ENCODE measurements at regions not wholly inside any gene's neighbourhood (a gene's known extent, or its start where the extent isn't known, plus 50 kb on each side); places are given as distances from the start of the nearest gene placed in this dataset.

DNA sequence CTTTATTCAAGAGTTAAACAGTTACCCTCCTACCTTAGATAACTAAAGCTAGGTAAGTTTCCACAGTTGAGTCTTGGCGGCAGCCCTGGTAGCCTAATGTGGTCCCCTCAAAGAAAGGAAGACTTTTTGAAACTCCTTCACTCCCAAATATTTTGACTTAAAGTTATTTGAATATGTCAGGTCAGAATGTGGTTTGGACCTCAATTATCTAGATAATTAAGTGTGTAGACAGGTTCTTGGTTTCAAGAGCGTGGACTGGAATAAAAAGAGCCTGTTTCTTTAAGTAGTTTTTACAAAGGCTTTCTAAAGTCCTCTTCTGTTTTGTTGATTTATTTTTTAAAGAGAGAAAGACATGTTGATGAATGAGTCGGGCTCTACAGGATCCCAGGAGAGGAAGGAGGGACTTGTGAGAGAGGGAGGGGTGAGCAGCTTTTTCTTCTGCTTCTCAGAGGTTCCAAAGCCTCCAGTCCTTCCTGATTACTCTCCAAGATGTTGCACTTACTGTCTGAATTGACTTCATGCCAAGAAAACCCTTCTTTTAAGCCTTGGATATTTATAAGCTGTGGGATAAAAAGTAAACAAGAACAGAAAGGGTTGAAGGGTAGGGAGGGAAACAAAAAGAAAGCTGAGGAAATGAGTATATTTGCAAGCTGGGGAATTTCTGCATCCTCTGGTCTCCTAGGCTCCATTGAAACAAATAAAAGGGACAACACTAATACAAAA, 457.4 kb downstream of the IGSF11 start:
- 0 out of 2 replicates have a peak, but pooled peaks cover 14% of the 10 kb centered on the region for H3K4me1 ChIP-seq (ENCODE audit: insufficient read depth)
- H2AFZ ChIP-seq, result peak overlapping the region; percentile 66

DNA sequence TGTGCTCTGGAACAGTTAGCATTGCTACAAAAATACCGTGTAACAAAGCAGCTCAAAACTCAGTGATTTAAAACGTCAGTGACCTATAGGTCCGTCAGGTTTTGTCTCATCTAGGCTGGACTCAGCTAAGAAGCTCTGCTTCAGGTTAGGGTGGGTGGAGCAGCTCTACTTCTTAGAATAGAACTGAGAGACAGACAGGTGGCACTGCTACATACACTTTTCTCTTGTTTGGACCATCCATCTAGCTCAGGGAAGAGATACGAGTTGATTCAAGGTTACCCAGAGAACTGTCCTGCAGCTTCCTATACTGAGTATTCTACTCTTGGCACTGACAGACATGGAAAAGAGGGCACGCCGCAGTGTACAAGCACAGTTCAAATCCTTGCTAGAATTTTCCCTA, 456.1 kb downstream of the IGSF11 start:
- no peak for DNase-seq (ENCODE audit: low spot score)
- H3K4me2 ChIP-seq, result no peak overlapping the region
- H3F3A ChIP-seq (replicated peaks; ENCODE audit: low read depth), result no peaks in the 10 kb centered on the region
- H3K4me1 ChIP-seq (ENCODE audit: insufficient read depth), result 0 out of 2 replicates have a peak, but pooled peaks cover 14% of the 10 kb centered on the region
- H3K79me2 ChIP-seq (replicated peaks; ENCODE audit: insufficient read depth), result no peaks in the 10 kb centered on the region
- TF ChIP-seq EZH2phosphoT487 (IDR thresholded peaks at IDR 0.05; ENCODE audit: unreplicated experiment) (no peak), ZNF331 (CRISPR knock-in tag; IDR thresholded peaks at IDR 0.05; ENCODE audit: low read depth) (no peak), CTCF (conservative IDR thresholded peaks at IDR 0.05; ENCODE audit: low read depth in 2 of 2) (no peak), REST (IDR thresholded peaks at IDR 0.05; ENCODE audit: unreplicated experiment) (no peak), JUNB (IDR thresholded peaks at IDR 0.05; ENCODE audit: unreplicated experiment) (no peak), ZNF462 (CRISPR knock-in tag; IDR thresholded peaks at IDR 0.05) (no peak), CREB1 (CRISPR knock-in tag; IDR thresholded peaks at IDR 0.05; ENCODE audit: low read depth) (no peak)
- H3K27me3 Mint-ChIP-seq (ENCODE audit: insufficient read depth, low read depth, poor library complexity), result no peaks in the 10 kb centered on the region
- H3K9me2 ChIP-seq (ENCODE audit: insufficient read depth), result peaks cover 4% of the 10 kb centered on the region
- H3K36me3 ChIP-seq (ENCODE audit: insufficient read depth), result no peaks in the 10 kb centered on the region; the same call in 1 of the 2 replicates
- H3K27ac ChIP-seq (ENCODE audit: low read depth), result no peak overlapping the region
- H3K27me3 ChIP-seq (ENCODE audit: insufficient read depth), result no peaks in the 10 kb centered on the region
- no peak overlapping the region for H3K4me3 Mint-ChIP-seq
- H4K20me1 ChIP-seq (replicated peaks; ENCODE audit: insufficient read depth), result no peaks in the 10 kb centered on the region
- H3K4me3 ChIP-seq, result no peak overlapping the region
- ATAC-seq, result no peak
- H3K27ac Mint-ChIP-seq, result no peak overlapping the region
- no peaks in the 10 kb centered on the region for H3K36me3 Mint-ChIP-seq (ENCODE audit: low read depth)
- no peaks in the 10 kb centered on the region for H3K9me3 Mint-ChIP-seq
- H2AFZ ChIP-seq, result 0 out of 2 replicates have a peak overlapping the region, but pooled peaks have one; percentile 52
- peaks cover 9% of the 10 kb centered on the region; the same call in 2 of the 3 replicates for H3K4me1 Mint-ChIP-seq

More for the DNA sequence above, 457.4 kb downstream of the IGSF11 start:
- no peaks in the 10 kb centered on the region for H3K36me3 Mint-ChIP-seq (ENCODE audit: low read depth)
- Histone ChIP-seq H3K4me2 (no peak overlapping the region; the same call in 1 of the 2 replicates), H3K4me3 (no peak overlapping the region), H4K20me1 (replicated peaks; ENCODE audit: insufficient read depth) (no peaks in the 10 kb centered on the region), H3K9me2 (ENCODE audit: insufficient read depth) (no peaks in the 10 kb centered on the region; the same call in 1 of the 2 replicates), H3F3A (replicated peaks; ENCODE audit: low read depth) (no peaks in the 10 kb centered on the region), H3K27ac (ENCODE audit: low read depth) (no peak overlapping the region), H3K27me3 (ENCODE audit: insufficient read depth) (no peaks in the 10 kb centered on the region), H3K36me3 (ENCODE audit: insufficient read depth) (no peaks in the 10 kb centered on the region), H3K79me2 (replicated peaks; ENCODE audit: insufficient read depth) (no peaks in the 10 kb centered on the region)
- H3K27me3 Mint-ChIP-seq (ENCODE audit: insufficient read depth, low read depth, poor library complexity), result no peaks in the 10 kb centered on the region
- H3K4me3 Mint-ChIP-seq, result no peak overlapping the region
- no peak for ATAC-seq
- no peak for TF ChIP-seq POLR2AphosphoS5 (IDR thresholded peaks at IDR 0.05; ENCODE audit: low read depth)
- TF ChIP-seq ZNF331 (CRISPR knock-in tag; IDR thresholded peaks at IDR 0.05; ENCODE audit: low read depth), result no peak
- TF ChIP-seq EZH2phosphoT487 (IDR thresholded peaks at IDR 0.05; ENCODE audit: unreplicated experiment), result no peak
- TF ChIP-seq STAT1 (IDR thresholded peaks at IDR 0.05; ENCODE audit: unreplicated experiment), result no peak
- TF ChIP-seq ZNF114 (CRISPR knock-in tag; IDR thresholded peaks at IDR 0.05), result no peak
- no peak for TF ChIP-seq CREB1 (CRISPR knock-in tag; IDR thresholded peaks at IDR 0.05; ENCODE audit: low read depth)
- H3K9me3 Mint-ChIP-seq, result no peaks in the 10 kb centered on the region
- no peak for DNase-seq (ENCODE audit: low spot score)
- peaks cover 9% of the 10 kb centered on the region; the same call in 2 of the 3 replicates for H3K4me1 Mint-ChIP-seq
- H3K27ac Mint-ChIP-seq, result no peak overlapping the region

All from GM23338 (cell line).